Left lung (tissue), 4 donors: ENCODE measurements at regions not wholly inside any gene's neighbourhood (a gene's known extent, or its start where the extent isn't known, plus 50 kb on each side); places are given as distances from the start of the nearest gene placed in this dataset.
"Not testable (repeated sequence)": the region's sequence is repeated elsewhere in the genome, so short reads cannot be mapped to it uniquely, and the experiment has no call there.

Source experiments
- ATAC-seq: fragments of 200-7000 bp; cut with Tn5 transposase; one replicate; pipeline ENCODE4 v1.9.1; 2020; ENCODE audit warnings: moderate library complexity
- DNase-seq, 4 donors: peaks; one replicate each; pipeline ENCODE4 v3.0.0-alpha.2; 2013 to 2020
- H3K27ac ChIP-seq, 2 donors: fragments of 200-600 bp; sonication (generic) in 1 of 2; one replicate each; pipeline versions ENCODE4 v1.5.0 to v1.8.0; 2020 to 2021
- H3K27me3 ChIP-seq, 2 donors: fragments of 200-600 bp; sonication (generic) in 1 of 2; one replicate each; pipeline versions ENCODE4 v1.5.0 to v1.8.0; 2020 to 2021
- H3K36me3 ChIP-seq, 2 donors: fragments of 200-600 bp; sonication (generic) in 1 of 2; one replicate each; pipeline versions ENCODE4 v1.5.0 to v1.8.0; 2020 to 2021
- H3K4me1 ChIP-seq, 2 donors: fragments of 200-600 bp; one replicate each; pipeline ENCODE4 v1.8.0; 2021
- H3K4me3 ChIP-seq, 2 donors: fragments of 200-600 bp; sonication (generic) in 1 of 2; one replicate each; pipeline versions ENCODE4 v1.5.0 to v1.8.0; 2020 to 2021; ENCODE audit warnings: mild to moderate bottlenecking in 1 of 2
- H3K9me3 ChIP-seq, 2 donors: fragments of 200-600 bp; sonication (generic) in 1 of 2; one replicate each; pipeline versions ENCODE4 v1.5.0 to v1.8.0; 2020 to 2021
- intact Hi-C, 2 donors: fragments of 100-400 bp; cut with DNase I; formaldehyde crosslinking; loops; one replicate each; pipeline versions ENCODE4 v1.11.2 to v1.14.2; 2022
- TF ChIP-seq, protein P1 (sequence below), 2 donors: fragments of 200-600 bp; sonication (generic) in 1 of 2; IDR thresholded peaks; one replicate each; pipeline versions ENCODE4 v1.5.0 to v1.8.0; 2021; ENCODE audit warnings: antibody characterized with exemption in 2 of 2
- donor health status: DM: no; HTN: yes; CAD: no.
- donor health status: DM: no; HTN: no; CAD: no.

DNA sequence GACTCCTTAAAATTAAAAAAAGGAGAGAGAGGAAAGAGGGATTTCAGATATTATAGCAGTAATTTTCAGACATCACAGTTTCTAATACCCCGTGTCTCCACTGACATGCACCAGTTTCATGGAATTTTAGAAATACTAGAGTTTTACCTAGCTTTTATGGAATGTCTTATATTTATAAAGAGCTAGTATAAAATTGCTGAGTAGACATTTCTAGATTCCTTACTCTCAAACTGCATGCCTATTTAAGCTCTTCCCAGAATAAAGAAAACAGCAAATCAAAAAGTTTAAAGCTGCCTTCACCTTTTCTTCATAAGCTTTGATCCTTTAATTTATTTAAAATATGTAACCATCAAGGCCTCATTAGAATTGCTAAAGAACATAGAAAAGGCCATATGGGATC, 247.4 kb upstream of the IL12A start:
- intact Hi-C loops = no loop called here
- no peaks in the 10 kb centered on the region for H3K27me3 ChIP-seq
- DNase-seq (no peak), ATAC-seq (no peak)
- TF ChIP-seq, protein P1, sequence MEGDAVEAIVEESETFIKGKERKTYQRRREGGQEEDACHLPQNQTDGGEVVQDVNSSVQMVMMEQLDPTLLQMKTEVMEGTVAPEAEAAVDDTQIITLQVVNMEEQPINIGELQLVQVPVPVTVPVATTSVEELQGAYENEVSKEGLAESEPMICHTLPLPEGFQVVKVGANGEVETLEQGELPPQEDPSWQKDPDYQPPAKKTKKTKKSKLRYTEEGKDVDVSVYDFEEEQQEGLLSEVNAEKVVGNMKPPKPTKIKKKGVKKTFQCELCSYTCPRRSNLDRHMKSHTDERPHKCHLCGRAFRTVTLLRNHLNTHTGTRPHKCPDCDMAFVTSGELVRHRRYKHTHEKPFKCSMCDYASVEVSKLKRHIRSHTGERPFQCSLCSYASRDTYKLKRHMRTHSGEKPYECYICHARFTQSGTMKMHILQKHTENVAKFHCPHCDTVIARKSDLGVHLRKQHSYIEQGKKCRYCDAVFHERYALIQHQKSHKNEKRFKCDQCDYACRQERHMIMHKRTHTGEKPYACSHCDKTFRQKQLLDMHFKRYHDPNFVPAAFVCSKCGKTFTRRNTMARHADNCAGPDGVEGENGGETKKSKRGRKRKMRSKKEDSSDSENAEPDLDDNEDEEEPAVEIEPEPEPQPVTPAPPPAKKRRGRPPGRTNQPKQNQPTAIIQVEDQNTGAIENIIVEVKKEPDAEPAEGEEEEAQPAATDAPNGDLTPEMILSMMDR (IDR thresholded peaks at IDR 0.05) = no peak
- H3K9me3 ChIP-seq = no peaks in the 10 kb centered on the region
- H3K36me3 ChIP-seq = no peaks in the 10 kb centered on the region
- no peaks in the 10 kb centered on the region for H3K4me1 ChIP-seq
- H3K27ac ChIP-seq = no peak overlapping the region
- no peak overlapping the region for H3K4me3 ChIP-seq

DNA sequence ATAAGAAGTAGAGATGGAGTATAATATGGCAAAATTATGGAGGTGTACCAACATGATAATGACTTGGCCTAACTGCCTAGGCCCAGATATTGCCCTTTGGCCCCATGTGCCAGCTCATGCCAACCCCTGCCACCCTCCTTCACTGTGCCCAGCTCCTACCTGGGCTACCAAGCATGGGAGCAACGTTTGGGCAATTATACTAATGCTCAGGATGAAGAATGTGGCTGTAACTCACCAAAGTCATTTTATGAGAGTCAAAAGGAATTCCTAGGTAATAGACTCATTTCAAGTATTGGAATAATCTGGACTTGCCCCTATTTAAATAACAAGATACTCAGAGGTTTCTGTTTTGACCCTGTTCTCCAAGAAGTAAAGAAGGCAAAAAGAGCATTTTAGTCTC, 240.2 kb upstream of the IL12A start:
- H3K9me3 ChIP-seq = no peaks in the 10 kb centered on the region
- intact Hi-C loops = no loop called here
- no peaks in the 10 kb centered on the region for H3K27me3 ChIP-seq
- H3K36me3 ChIP-seq = no peaks in the 10 kb centered on the region
- no peaks in the 10 kb centered on the region for H3K4me1 ChIP-seq
- DNase-seq (no peak), ATAC-seq (peak; percentile 68)
- TF ChIP-seq, protein P1 (IDR thresholded peaks at IDR 0.05) = no peak
- peak overlapping the region in 1 of 2 donors; percentile 0 for H3K27ac ChIP-seq
- no peak overlapping the region for H3K4me3 ChIP-seq

DNA sequence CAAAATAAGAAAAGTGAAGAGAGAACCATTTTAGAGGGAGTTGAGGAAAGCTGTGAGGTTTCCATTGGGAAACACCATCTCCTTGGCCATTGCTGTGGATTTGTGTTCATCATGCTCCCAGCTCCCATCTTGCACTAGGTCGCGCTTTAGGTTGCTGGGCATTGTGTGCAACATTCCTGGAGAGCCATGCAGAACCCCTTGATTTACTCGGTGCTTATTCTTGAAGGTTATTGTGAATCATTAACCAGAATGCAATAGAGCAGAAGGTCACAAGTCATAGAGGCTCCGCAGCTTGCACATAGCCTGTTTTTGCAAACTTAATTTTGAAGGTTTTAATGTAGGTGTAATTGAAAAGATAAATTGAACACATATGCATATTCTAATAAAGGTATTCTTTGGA, 239.2 kb upstream of the IL12A start:
- TF ChIP-seq, protein P1 (IDR thresholded peaks at IDR 0.05) = no peak
- Histone ChIP-seq H3K9me3 (no peaks in the 10 kb centered on the region), H3K4me1 (no peaks in the 10 kb centered on the region), H3K36me3 (no peaks in the 10 kb centered on the region), H3K27ac (no peak overlapping the region), H3K4me3 (no peak overlapping the region), H3K27me3 (no peaks in the 10 kb centered on the region)
- DNase-seq (no peak), ATAC-seq (peak; percentile 81)
- intact Hi-C loops = no loop called here

DNA sequence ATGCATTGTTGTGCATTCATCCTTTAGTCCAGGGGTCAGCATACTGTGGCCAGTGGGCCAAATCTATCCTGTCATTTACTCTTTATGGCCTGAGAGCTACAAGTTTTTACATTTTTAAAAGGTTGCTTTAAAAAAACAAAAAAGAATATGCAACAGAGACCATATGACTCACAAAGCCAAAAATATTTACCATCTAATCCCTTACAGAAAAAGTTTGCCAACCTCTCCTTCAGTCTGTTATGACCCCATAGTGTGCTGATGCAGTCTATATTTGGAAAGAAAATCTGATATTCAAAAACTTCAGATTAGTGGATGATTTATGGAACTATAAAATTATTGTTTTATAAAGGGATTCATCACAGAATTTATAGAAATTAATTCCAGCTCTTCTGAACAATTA, 237.5 kb upstream of the IL12A start:
- ATAC-seq (no peak), DNase-seq (no peak)
- H3K9me3 ChIP-seq = no peaks in the 10 kb centered on the region
- H3K27me3 ChIP-seq = no peaks in the 10 kb centered on the region
- H3K36me3 ChIP-seq = no peaks in the 10 kb centered on the region
- H3K4me3 ChIP-seq = no peak overlapping the region
- no peaks in the 10 kb centered on the region for H3K4me1 ChIP-seq
- intact Hi-C loops = no loop called here
- TF ChIP-seq, protein P1 (IDR thresholded peaks at IDR 0.05) = no peak
- no peak overlapping the region for H3K27ac ChIP-seq

DNA sequence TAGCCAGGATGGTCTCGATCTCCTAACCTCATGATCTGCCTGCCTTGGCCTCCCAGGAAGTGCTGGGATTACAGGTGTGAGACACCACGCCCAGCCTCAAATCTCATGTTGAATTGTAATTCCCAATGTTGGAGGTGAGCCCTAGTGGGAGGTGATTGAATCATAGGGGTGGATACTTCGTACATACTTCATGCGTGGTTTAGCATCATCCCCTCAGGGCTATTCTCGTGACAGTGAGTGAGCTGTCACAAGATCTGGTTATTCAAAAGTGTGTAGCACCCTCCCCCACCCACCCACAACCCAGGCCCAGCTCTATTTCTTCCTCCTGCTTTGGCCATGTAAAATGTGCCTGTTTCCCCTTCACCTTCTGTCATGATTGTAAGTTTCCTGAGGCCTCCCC, 236.9 kb upstream of the IL12A start:
- TF ChIP-seq, protein P1 (IDR thresholded peaks at IDR 0.05) = no peak
- Histone ChIP-seq H3K4me1 (no peaks in the 10 kb centered on the region), H3K27ac (no peak overlapping the region), H3K9me3 (no peaks in the 10 kb centered on the region), H3K36me3 (no peaks in the 10 kb centered on the region), H3K4me3 (no peak overlapping the region), H3K27me3 (no peaks in the 10 kb centered on the region)
- DNase-seq (no peak), ATAC-seq (no peak)
- intact Hi-C loops = no loop called here

DNA sequence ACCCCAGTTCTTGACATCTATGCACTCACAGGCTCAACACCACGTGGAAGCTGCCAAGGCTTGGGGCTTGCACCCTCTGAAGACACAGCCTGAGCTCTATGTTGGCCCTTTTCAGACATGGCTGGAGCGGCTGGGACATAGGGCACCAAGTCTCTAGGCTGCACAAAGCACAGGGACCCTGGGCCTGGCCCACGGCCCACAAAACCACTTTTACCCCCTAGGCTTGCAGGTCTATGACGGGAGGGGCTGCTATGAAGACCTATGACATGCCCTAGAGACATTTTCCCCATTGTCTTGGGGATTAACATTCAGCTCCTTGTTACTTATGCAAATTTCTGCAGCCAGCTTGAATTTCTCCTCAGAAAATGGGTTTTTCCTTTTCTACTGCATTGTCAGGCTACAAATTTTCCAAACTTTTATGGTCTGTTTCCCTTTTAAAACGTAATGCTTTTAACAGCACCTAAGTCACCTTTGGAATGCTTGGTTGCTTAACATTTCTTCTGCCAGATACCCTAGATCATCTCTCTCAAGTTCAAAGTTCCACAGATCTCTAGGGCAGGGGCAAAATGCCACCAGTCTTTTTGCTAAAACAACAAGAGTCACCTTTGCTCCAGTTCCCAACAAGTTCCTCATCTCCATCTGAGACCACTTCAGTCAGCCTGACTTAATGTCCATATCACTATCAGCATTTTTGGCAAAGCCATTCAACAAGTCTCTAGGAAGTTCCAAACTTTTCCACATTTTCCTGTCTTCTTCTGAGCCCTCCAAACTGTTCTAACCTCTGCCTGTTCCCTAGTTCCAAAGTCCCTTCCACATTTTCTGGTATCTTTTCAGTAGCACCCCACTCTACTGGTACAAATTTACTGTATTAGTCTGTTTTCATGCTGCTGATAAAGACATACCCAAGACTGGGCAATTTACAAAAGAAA, 232.1 kb upstream of the IL12A start:
- H3K4me1 ChIP-seq, H3K27me3 ChIP-seq, ATAC-seq, H3K4me3 ChIP-seq, DNase-seq, H3K27ac ChIP-seq, intact Hi-C loops, H3K36me3 ChIP-seq, H3K9me3 ChIP-seq: not testable (repeated sequence)
